HG02884 (cell line): ENCODE measurements at regions not wholly inside any gene's neighbourhood (a gene's known extent, or its start where the extent isn't known, plus 50 kb on each side); places are given as distances from the start of the nearest gene placed in this dataset.
"Not testable (repeated sequence)": the region's sequence is repeated elsewhere in the genome, so short reads cannot be mapped to it uniquely, and the experiment has no call there.

Experiments
- ATAC-seq: cut with Tn5 transposase; IDR thresholded peaks from one replicate; pipeline ENCODE4 v1.9.1; 2021; ENCODE audit warnings: mild to moderate bottlenecking, moderate library complexity; ENCODE audit not compliant: unreplicated experiment

GRCh38 chr16:29153307-29153706, 168.5 kb downstream of the LAT start:
- not testable (repeated sequence) for ATAC-seq

GRCh38 chr16:29152544-29153031, 167.7 kb downstream of the LAT start:
- not testable (repeated sequence) for ATAC-seq

- ATAC-seq, result no peak
Measured at GRCh38 chr16:29151317-29151716, 166.5 kb downstream of the LAT start.

GRCh38 chr16:29149912-29150311, 165.1 kb downstream of the LAT start:
- not testable (repeated sequence) for ATAC-seq

- no peak for ATAC-seq
Measured at GRCh38 chr16:29148867-29149272, 164.0 kb downstream of the LAT start.

GRCh38 chr16:29148131-29148691, 163.4 kb downstream of the LAT start:
- no peak for ATAC-seq

GRCh38 chr16:29147710-29148109, 162.9 kb downstream of the LAT start:
- not testable (repeated sequence) for ATAC-seq

GRCh38 chr16:29146808-29147643, 162.2 kb downstream of the LAT start:
- not testable (repeated sequence) for ATAC-seq

GRCh38 chr16:29146266-29146665, 161.4 kb downstream of the LAT start:
- ATAC-seq, result no peak

- not testable (repeated sequence) for ATAC-seq
Measured at GRCh38 chr16:29145486-29146225, 160.8 kb downstream of the LAT start.

GRCh38 chr16:29145086-29145485, 160.2 kb downstream of the LAT start:
- ATAC-seq, result not testable (repeated sequence)

GRCh38 chr16:29144669-29145062, 159.8 kb downstream of the LAT start:
- not testable (repeated sequence) for ATAC-seq

- ATAC-seq, result not testable (repeated sequence)
Measured at GRCh38 chr16:29143739-29144668, 159.2 kb downstream of the LAT start.

- ATAC-seq, result not testable (repeated sequence)
Measured at GRCh38 chr16:29142506-29142905, 157.7 kb downstream of the LAT start.

GRCh38 chr16:29141586-29142324, 156.9 kb downstream of the LAT start:
- ATAC-seq, result no peak

- ATAC-seq, result not testable (repeated sequence)
Measured at GRCh38 chr16:29141121-29141520, 156.3 kb downstream of the LAT start.

- not testable (repeated sequence) for ATAC-seq
Measured at GRCh38 chr16:29139901-29140855, 155.3 kb downstream of the LAT start.

- no peak for ATAC-seq
Measured at GRCh38 chr16:29139261-29139802, 154.5 kb downstream of the LAT start.
